A549 (cell line): ENCODE measurements at regions not wholly inside any gene's neighbourhood (a gene's known extent, or its start where the extent isn't known, plus 50 kb on each side); places are given as distances from the start of the nearest gene placed in this dataset.

Experiments
- ATAC-seq, 2 experiments: fragments of 200-7000 bp in 1 of 2; fragments of >200 bp in 1 of 2; cut with Nextera tagmentation in 1 of 2; cut with Tn5 transposase in 1 of 2; 3 replicates each; pipeline versions ENCODE4 v1.8.0 to v1.9.1; 2018 to 2020; ENCODE audit warnings: mild to moderate bottlenecking in 1 of 2, moderate library complexity in 1 of 2
- CTCF ChIA-PET: fragments of 300-600 bp; sonication (Branson Sonifier 250); formaldehyde crosslinking; extraction: SDS; loops from one replicate; lab custom pipeline; 2021; ENCODE audit warnings: antibody characterized with exemption, inconsistent platforms; lab: Yijun Ruan, JAX
- POLR2A ChIA-PET: fragments of 350-600 bp; formaldehyde crosslinking; extraction: SDS; loops from one replicate; lab custom pipeline; 2021; ENCODE audit warnings: antibody characterized with exemption, inconsistent platforms; lab: Yijun Ruan, JAX
- DNase-seq, 2 experiments: peaks; one replicate each; pipeline versions ENCODE4 v3.0.0 to v3.0.0-alpha.2; 2011 to 2016; ENCODE audit warnings: low read depth in 1 of 2, low spot score in 1 of 2
- FAIRE-seq: peaks from 2 replicates; lab custom pipeline; 2011; peaks lifted over from hg19 to GRCh38; lab: Jason Lieb, UNC
- H3K27ac ChIP-seq, 2 experiments: fragments of >200 bp; sonication (Bioruptor Twin); formaldehyde crosslinking; 3 replicates each; pipeline ENCODE4 v1.5.1; 2016 to 2017
- H3K4me1 ChIP-seq: fragments of >200 bp; sonication (Bioruptor Twin); formaldehyde crosslinking; 3 replicates; pipeline ENCODE4 v1.6.1; 2016
- H3K4me2 ChIP-seq: fragments of >200 bp; sonication (Bioruptor Twin); formaldehyde crosslinking; 3 replicates; pipeline ENCODE4 v1.6.1; 2016
- H3K4me3 ChIP-seq: fragments of >200 bp; sonication (Bioruptor Twin); formaldehyde crosslinking; 3 replicates; pipeline ENCODE4 v1.5.1; 2016
- H3K9me3 ChIP-seq: fragments of >200 bp; sonication (Bioruptor Twin); formaldehyde crosslinking; 3 replicates; pipeline ENCODE4 v1.6.1; 2016
- CBX2 ChIP-seq: fragments of 200-600 bp; sonication (generic); IDR thresholded peaks from 2 replicates; pipeline ENCODE4 v1.6.1; 2016; ENCODE audit warnings: low read depth, mild to moderate bottlenecking, borderline replicate concordance
- CEBPB ChIP-seq, 2 experiments: fragments of >200 bp in 1 of 2; sonication (Bioruptor Twin) in 1 of 2; formaldehyde crosslinking in 1 of 2; IDR thresholded peaks; 2 replicates each; pipeline ENCODE4 v1.6.1; 2012 to 2016
- EHMT2 ChIP-seq: fragments of 200-600 bp; sonication (generic); IDR thresholded peaks from 2 replicates; pipeline ENCODE4 v1.6.1; 2016; ENCODE audit warnings: antibody characterized with exemption, low read depth, mild to moderate bottlenecking, moderate library complexity
- FOSL2 ChIP-seq, 2 experiments: fragments of 450-650 bp in 1 of 2; fragments of >200 bp in 1 of 2; sonication (Bioruptor Twin) in 1 of 2; formaldehyde crosslinking; IDR thresholded peaks; 2 replicates each; pipeline versions ENCODE4 v1.5.0 to v1.6.1; 2016 to 2020; ENCODE audit warnings: mild to moderate bottlenecking in 1 of 2, moderate library complexity in 1 of 2
- HDAC2 ChIP-seq: fragments of 200-600 bp; sonication (generic); IDR thresholded peaks from 2 replicates; pipeline ENCODE4 v1.6.1; 2016
- HEYL ChIP-seq: fragments of 250-450 bp; sonication (Bioruptor Pico); IDR thresholded peaks from 2 replicates; pipeline ENCODE4 v1.8.0; 2021; ENCODE audit warnings: mild to moderate bottlenecking, moderate library complexity
- HOXB13 ChIP-seq: fragments of 250-450 bp; sonication (Bioruptor Pico); IDR thresholded peaks from 2 replicates; pipeline ENCODE4 v1.5.0; 2020; ENCODE audit warnings: low read depth, mild to moderate bottlenecking, moderate library complexity
- HOXB5 ChIP-seq: fragments of 250-450 bp; sonication (Bioruptor Pico); IDR thresholded peaks from 2 replicates; pipeline ENCODE4 v1.5.0; 2020; ENCODE audit warnings: mild to moderate bottlenecking, moderate library complexity
- JUN ChIP-seq, 2 experiments: fragments of >200 bp; sonication (Bioruptor Twin); formaldehyde crosslinking; IDR thresholded peaks; 2 replicates in 1 of 2; 3 replicates in 1 of 2; pipeline ENCODE4 v1.6.1; 2016 to 2017
- KDM1A ChIP-seq: fragments of 200-600 bp; sonication (generic); IDR thresholded peaks from 2 replicates; pipeline ENCODE4 v1.6.1; 2016; ENCODE audit warnings: low read depth, mild to moderate bottlenecking
- KDM5A ChIP-seq: fragments of 200-600 bp; sonication (generic); IDR thresholded peaks from 2 replicates; pipeline ENCODE4 v1.6.1; 2016; ENCODE audit warnings: antibody characterized with exemption, mild to moderate bottlenecking
- MAFK ChIP-seq: fragments of 450-650 bp; IDR thresholded peaks from 2 replicates; pipeline ENCODE4 v1.6.1; 2014; ENCODE audit not compliant: partially characterized antibody
- MAZ ChIP-seq: fragments of 150-350 bp; IDR thresholded peaks from 2 replicates; pipeline ENCODE4 v1.6.1; 2014; ENCODE audit warnings: antibody characterized with exemption, low read depth, low read length, borderline replicate concordance
- NFE2L2 ChIP-seq: fragments of 150-350 bp; conservative IDR thresholded peaks from 2 replicates; pipeline ENCODE4 v1.6.1; 2014; ENCODE audit warnings: low read length
- NPAS2 ChIP-seq: fragments of 250-450 bp; sonication (Bioruptor Pico); IDR thresholded peaks from 2 replicates; pipeline ENCODE4 v1.8.0; 2022; ENCODE audit warnings: mild to moderate bottlenecking, moderate library complexity, borderline replicate concordance
- NR3C1 ChIP-seq: fragments of >200 bp; sonication (Bioruptor Twin); formaldehyde crosslinking; IDR thresholded peaks from 3 replicates; pipeline ENCODE4 v1.6.1; 2017
- POLR2A ChIP-seq: IDR thresholded peaks from 2 replicates; pipeline ENCODE4 v1.6.1; 2012; ENCODE audit warnings: mild to moderate bottlenecking, low read length
- POLR2AphosphoS2 ChIP-seq: conservative IDR thresholded peaks from 2 replicates; pipeline ENCODE4 v1.6.1; 2012; ENCODE audit warnings: low read length, improper control_type of control experiment, inconsistent platforms
- RFX5 ChIP-seq: fragments of 450-650 bp; IDR thresholded peaks from 2 replicates; pipeline ENCODE4 v1.7.1; 2014; ENCODE audit warnings: antibody characterized with exemption, mild to moderate bottlenecking, moderate library complexity
- RNF2 ChIP-seq: fragments of 200-600 bp; sonication (generic); IDR thresholded peaks from 2 replicates; pipeline ENCODE4 v1.6.1; 2016; ENCODE audit warnings: low read depth, mild to moderate bottlenecking, antibody characterized with exemption, moderate library complexity, borderline replicate concordance
- SREBF2 ChIP-seq: fragments of 450-650 bp; IDR thresholded peaks from 2 replicates; pipeline ENCODE4 v1.6.1; 2014; ENCODE audit warnings: mild to moderate bottlenecking, moderate library complexity
- ZC3H11A ChIP-seq: fragments of 450-650 bp; IDR thresholded peaks from 2 replicates; pipeline ENCODE4 v1.6.1; 2014; ENCODE audit warnings: antibody characterized with exemption, mild to moderate bottlenecking
- ZFP36 ChIP-seq: fragments of 450-650 bp; IDR thresholded peaks from 2 replicates; pipeline ENCODE4 v1.6.1; 2014; ENCODE audit warnings: borderline replicate concordance; ENCODE audit not compliant: partially characterized antibody
- ZSCAN20 ChIP-seq: fragments of 250-450 bp; sonication (Bioruptor Pico); IDR thresholded peaks from 2 replicates; pipeline ENCODE4 v1.8.0; 2022; ENCODE audit warnings: mild to moderate bottlenecking, moderate library complexity
- WGBS: methylation state at CpG from one replicate; pipeline ENCODE4 v1.1.6; 2017; ENCODE audit errors: missing lambda C conversion rate; 5-methylcytosine and 5-hydroxymethylcytosine counted together
- TF ChIP-seq, protein P1 (sequence below): fragments of 250-450 bp; sonication (Bioruptor Pico); IDR thresholded peaks from 2 replicates; pipeline ENCODE4 v1.5.0; 2020; ENCODE audit warnings: low read depth, mild to moderate bottlenecking, moderate library complexity
- TF ChIP-seq, protein P2 (sequence below): IDR thresholded peaks from 2 replicates; pipeline ENCODE4 v1.6.1; 2012; ENCODE audit warnings: low read depth, borderline replicate concordance
- TF ChIP-seq, protein P3 (sequence below): fragments of 150-350 bp; IDR thresholded peaks from 2 replicates; pipeline ENCODE4 v1.6.1; 2014; ENCODE audit warnings: low read depth, mild to moderate bottlenecking, low read length
- TF ChIP-seq, protein P4 (sequence below): fragments of 450-650 bp; IDR thresholded peaks from 2 replicates; pipeline ENCODE4 v1.6.1; 2014; ENCODE audit warnings: antibody characterized with exemption
- TF ChIP-seq, protein P5 (sequence below): IDR thresholded peaks from 2 replicates; pipeline ENCODE4 v1.6.1; 2012
- TF ChIP-seq, protein P6 (sequence below): fragments of >200 bp; sonication (Bioruptor Twin); formaldehyde crosslinking; IDR thresholded peaks from 3 replicates; pipeline ENCODE4 v1.5.1; 2016
- TF ChIP-seq, protein P7 (sequence below): fragments of 250-450 bp; sonication (Bioruptor Pico); IDR thresholded peaks from 2 replicates; pipeline ENCODE4 v1.5.0; 2021; ENCODE audit warnings: mild to moderate bottlenecking, moderate library complexity, borderline replicate concordance

DNA sequence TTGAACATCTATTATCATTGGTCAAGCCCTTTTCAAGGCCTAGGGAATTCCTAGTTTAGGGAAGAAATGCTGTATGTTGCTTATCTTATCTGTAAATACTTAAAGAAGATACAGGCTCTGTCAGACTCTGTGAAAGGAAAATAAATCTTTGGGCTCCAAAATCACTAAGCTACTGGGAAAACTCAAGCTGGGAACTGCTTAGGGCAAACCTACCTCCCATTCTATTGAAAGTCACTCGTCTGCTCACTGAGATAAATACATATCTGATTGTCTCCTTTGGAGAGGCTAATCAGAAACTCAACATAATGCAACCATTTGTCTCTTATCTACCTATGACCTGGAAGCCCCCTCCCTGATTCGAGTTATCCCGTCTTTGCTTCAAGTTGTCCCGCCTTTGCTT lies 108.6 kb upstream of the NDST4 start:
- no peak for DNase-seq
- Histone ChIP-seq H3K4me2 (no peak overlapping the region), H3K27ac (no peak overlapping the region), H3K4me1 (no peaks in the 10 kb centered on the region), H3K4me3 (no peak overlapping the region), H3K9me3 (no peaks in the 10 kb centered on the region)
- ChIA-PET CTCF (no interaction called here), POLR2A (no interaction called here)
- TF ChIP-seq RFX5 (no peak), NR3C1 (no peak), HDAC2 (no peak), EHMT2 (no peak), MAFK (no peak), KDM5A (no peak), CEBPB (IDR thresholded peaks at IDR 0.05) (no peak), KDM1A (no peak), HEYL (CRISPR knock-in tag) (no peak), CBX2 (no peak), FOSL2 (IDR thresholded peaks at IDR 0.05) (no peak), FOSL2 (CRISPR knock-in tag; IDR thresholded peaks at IDR 0.05) (no peak), NPAS2 (CRISPR knock-in tag) (no peak), ZSCAN20 (CRISPR knock-in tag) (no peak), HOXB5 (CRISPR knock-in tag) (no peak)
- TF ChIP-seq, protein P1, sequence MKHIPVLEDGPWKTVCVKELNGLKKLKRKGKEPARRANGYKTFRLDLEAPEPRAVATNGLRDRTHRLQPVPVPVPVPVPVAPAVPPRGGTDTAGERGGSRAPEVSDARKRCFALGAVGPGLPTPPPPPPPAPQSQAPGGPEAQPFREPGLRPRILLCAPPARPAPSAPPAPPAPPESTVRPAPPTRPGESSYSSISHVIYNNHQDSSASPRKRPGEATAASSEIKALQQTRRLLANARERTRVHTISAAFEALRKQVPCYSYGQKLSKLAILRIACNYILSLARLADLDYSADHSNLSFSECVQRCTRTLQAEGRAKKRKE (CRISPR knock-in tag), result no peak
- TF ChIP-seq, protein P2, sequence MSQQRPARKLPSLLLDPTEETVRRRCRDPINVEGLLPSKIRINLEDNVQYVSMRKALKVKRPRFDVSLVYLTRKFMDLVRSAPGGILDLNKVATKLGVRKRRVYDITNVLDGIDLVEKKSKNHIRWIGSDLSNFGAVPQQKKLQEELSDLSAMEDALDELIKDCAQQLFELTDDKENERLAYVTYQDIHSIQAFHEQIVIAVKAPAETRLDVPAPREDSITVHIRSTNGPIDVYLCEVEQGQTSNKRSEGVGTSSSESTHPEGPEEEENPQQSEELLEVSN, result no peak
- TF ChIP-seq, protein P3, sequence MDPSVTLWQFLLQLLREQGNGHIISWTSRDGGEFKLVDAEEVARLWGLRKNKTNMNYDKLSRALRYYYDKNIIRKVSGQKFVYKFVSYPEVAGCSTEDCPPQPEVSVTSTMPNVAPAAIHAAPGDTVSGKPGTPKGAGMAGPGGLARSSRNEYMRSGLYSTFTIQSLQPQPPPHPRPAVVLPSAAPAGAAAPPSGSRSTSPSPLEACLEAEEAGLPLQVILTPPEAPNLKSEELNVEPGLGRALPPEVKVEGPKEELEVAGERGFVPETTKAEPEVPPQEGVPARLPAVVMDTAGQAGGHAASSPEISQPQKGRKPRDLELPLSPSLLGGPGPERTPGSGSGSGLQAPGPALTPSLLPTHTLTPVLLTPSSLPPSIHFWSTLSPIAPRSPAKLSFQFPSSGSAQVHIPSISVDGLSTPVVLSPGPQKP, result no peak
- TF ChIP-seq, protein P4, sequence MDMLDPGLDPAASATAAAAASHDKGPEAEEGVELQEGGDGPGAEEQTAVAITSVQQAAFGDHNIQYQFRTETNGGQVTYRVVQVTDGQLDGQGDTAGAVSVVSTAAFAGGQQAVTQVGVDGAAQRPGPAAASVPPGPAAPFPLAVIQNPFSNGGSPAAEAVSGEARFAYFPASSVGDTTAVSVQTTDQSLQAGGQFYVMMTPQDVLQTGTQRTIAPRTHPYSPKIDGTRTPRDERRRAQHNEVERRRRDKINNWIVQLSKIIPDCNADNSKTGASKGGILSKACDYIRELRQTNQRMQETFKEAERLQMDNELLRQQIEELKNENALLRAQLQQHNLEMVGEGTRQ, result no peak
- no peak for FAIRE-seq
- ATAC-seq, result no peak
- 16% methylated on average over 4 of the region's 4 CpGs for WGBS

DNA sequence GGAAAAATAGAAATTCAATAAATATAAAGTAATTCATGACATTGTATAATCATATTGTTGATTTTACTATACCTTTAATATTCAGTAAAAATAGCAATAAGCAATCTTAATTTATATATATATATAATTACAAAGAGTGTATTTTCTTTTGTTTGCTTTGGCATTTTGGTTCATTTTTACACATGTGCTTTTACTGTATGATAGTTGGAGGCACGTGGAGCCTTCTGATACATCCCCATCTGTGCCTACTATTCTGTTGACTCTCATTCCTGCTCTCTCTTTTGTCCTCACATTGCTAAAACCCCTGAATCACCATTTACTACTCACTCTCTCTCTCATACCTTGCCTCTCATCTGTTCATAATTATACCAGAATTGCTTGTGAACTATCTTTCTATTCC lies 106.4 kb upstream of the NDST4 start:
- FAIRE-seq (no peak), DNase-seq (no peak), ATAC-seq (no peak)
- Histone ChIP-seq H3K4me3 (no peak overlapping the region), H3K27ac (no peak overlapping the region), H3K9me3 (no peaks in the 10 kb centered on the region), H3K4me1 (no peaks in the 10 kb centered on the region), H3K4me2 (no peak overlapping the region)
- CTCF ChIA-PET, result no interaction called here
- 0% methylated on average over 1 of the region's 1 CpG for WGBS
- POLR2A ChIA-PET, result no interaction called here
- no peak for TF ChIP-seq RNF2
- TF ChIP-seq SREBF2, result no peak
- TF ChIP-seq CBX2, result no peak
- TF ChIP-seq, protein P5, sequence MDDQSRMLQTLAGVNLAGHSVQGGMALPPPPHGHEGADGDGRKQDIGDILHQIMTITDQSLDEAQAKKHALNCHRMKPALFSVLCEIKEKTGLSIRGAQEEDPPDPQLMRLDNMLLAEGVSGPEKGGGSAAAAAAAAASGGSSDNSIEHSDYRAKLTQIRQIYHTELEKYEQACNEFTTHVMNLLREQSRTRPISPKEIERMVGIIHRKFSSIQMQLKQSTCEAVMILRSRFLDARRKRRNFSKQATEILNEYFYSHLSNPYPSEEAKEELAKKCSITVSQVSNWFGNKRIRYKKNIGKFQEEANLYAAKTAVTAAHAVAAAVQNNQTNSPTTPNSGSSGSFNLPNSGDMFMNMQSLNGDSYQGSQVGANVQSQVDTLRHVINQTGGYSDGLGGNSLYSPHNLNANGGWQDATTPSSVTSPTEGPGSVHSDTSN, result no peak
- no peak for TF ChIP-seq HOXB13
- no peak for TF ChIP-seq JUN (IDR thresholded peaks at IDR 0.05)
- TF ChIP-seq POLR2A, result no peak
- TF ChIP-seq, protein P6, sequence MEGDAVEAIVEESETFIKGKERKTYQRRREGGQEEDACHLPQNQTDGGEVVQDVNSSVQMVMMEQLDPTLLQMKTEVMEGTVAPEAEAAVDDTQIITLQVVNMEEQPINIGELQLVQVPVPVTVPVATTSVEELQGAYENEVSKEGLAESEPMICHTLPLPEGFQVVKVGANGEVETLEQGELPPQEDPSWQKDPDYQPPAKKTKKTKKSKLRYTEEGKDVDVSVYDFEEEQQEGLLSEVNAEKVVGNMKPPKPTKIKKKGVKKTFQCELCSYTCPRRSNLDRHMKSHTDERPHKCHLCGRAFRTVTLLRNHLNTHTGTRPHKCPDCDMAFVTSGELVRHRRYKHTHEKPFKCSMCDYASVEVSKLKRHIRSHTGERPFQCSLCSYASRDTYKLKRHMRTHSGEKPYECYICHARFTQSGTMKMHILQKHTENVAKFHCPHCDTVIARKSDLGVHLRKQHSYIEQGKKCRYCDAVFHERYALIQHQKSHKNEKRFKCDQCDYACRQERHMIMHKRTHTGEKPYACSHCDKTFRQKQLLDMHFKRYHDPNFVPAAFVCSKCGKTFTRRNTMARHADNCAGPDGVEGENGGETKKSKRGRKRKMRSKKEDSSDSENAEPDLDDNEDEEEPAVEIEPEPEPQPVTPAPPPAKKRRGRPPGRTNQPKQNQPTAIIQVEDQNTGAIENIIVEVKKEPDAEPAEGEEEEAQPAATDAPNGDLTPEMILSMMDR, result no peak
- no peak for TF ChIP-seq MAFK
- no peak for TF ChIP-seq ZC3H11A
- no peak for TF ChIP-seq POLR2AphosphoS2
- no peak for TF ChIP-seq ZFP36
- TF ChIP-seq RFX5, result no peak
- no peak for TF ChIP-seq MAZ
- TF ChIP-seq, protein P7, sequence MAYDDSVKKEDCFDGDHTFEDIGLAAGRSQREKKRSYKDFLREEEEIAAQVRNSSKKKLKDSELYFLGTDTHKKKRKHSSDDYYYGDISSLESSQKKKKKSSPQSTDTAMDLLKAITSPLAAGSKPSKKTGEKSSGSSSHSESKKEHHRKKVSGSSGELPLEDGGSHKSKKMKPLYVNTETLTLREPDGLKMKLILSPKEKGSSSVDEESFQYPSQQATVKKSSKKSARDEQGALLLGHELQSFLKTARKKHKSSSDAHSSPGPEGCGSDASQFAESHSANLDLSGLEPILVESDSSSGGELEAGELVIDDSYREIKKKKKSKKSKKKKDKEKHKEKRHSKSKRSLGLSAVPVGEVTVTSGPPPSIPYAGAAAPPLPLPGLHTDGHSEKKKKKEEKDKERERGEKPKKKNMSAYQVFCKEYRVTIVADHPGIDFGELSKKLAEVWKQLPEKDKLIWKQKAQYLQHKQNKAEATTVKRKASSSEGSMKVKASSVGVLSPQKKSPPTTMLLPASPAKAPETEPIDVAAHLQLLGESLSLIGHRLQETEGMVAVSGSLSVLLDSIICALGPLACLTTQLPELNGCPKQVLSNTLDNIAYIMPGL (CRISPR knock-in tag), result no peak
- TF ChIP-seq NFE2L2, result no peak
